AG20443 (cell line): ENCODE measurements at regions not wholly inside any gene's neighbourhood (a gene's known extent, or its start where the extent isn't known, plus 50 kb on each side); places are given as distances from the start of the nearest gene placed in this dataset.

Experiments used
- DNase-seq: peaks from one replicate; pipeline ENCODE4 v3.0.0; 2012; ENCODE audit warnings: low spot score, mixed read lengths

DNA sequence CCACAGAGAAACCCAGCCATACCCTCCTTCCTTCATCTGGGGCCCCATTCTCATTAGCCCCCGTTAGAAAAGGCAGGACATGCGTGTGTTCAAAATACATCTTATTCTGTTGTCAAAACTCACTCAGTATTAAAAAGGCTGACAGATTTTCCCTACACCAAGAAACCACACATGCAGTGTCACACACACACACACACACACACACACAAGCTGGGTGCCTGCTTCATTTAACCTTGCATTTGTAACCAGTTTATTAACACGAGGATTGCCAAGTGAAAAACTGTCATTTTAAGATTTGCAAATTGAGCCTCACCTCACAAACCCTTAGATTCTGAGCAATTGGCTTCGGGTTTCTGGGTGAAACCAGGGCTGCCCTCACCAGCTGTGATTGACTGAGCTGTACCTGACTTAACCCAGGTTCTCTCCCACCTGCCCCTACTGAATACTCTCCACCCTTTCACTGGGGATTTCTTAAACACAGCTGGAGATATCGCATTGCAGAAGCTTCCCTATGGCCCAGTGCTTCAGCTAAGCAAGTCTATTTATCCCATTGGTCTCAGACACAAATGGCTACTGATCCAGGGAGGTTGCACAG, 172.7 kb upstream of the ZNF507 start:
- no peak for DNase-seq

DNA sequence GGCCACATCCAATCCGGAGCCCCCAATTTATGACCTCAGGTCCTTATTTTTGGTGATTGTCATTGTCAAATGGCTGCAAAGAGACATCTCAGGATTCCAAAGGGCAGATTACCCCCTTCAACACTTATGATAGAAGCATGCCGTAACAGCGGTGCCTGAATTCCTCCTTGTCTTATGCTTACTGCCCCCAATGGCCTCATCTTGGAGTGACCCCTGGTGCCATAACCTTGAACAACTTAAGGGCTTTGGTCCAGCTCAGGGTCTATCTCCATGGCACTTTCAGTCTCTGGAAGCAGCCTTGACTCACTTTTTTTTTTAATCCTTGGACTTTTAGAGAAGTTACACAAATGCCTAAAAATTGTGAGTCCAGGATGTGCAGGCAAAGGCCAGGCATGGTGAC, 171.6 kb upstream of the ZNF507 start:
- no peak for DNase-seq

DNA sequence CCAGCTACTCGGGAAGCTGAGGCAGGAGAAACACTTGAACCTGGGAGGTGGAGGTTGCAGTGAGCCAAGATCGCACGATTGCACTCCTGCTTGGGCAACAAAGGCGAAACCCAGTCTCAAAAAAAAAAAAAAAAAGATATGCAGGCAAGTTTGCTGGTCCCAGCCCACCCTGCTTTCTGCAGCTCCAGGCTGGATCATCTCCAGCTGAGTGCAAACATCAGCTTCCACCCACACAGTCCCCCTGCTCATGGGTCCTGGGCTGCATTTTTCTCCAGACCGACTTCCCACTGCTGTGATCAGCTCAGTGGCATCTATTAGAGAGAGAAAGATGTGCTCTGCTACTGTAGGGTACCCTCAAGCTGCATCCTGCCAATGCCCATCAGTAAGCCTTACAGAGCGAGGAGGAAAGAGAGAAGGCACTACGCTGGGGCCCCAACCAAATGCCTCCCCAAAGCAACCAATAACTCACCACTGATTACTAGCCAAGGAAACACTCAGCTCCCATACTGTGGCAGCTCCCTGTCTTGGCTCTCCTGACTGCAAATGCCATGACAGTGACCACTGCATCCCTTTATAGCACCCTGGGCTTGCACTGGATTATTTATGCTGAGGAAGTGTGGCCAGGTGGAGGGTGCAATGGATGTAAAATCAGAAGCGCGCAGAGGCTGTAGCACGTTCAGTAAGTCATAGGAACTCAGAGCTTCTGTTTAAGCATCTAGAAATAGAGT, 170.9 kb upstream of the ZNF507 start:
- peak; percentile 1 for DNase-seq

DNA sequence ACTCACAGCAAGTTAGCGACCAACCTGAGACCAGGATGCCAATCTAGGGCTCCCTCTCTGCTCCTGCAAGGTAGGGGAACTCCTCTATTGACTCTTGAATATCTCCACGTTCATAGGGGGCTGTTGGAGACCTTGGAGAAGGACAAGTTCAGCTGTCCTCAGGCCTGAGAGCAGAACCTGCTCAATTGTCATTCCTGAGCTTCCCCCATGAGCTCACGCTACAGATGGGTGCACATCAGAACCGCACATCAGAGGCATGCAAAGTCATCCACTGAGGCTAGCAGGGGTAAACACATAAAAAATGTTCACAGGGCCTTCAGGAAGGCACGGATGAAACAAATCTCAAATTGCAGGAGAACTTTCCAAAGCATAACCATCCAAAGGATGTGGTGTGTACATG, 168.8 kb upstream of the ZNF507 start:
- DNase-seq, result no peak

DNA sequence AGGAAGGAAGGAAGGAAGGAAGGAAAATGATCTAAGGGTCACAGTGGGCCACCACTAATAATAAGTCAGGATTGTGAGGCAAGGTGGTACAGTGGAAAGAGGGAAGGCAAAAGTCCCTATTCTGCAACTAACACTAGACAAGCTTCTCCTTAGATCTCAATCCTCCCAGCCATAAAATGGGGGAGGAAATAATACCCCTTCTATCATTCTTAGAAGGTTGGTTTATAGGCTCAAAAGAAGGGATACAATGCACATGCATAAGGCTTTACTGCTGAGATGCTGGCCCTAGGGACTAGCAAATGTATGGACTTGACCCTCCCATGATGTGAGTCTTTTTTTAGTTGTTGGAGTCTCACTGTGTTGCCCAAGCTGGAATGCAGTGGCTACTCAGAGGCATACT, 167.7 kb upstream of the ZNF507 start:
- no peak for DNase-seq

DNA sequence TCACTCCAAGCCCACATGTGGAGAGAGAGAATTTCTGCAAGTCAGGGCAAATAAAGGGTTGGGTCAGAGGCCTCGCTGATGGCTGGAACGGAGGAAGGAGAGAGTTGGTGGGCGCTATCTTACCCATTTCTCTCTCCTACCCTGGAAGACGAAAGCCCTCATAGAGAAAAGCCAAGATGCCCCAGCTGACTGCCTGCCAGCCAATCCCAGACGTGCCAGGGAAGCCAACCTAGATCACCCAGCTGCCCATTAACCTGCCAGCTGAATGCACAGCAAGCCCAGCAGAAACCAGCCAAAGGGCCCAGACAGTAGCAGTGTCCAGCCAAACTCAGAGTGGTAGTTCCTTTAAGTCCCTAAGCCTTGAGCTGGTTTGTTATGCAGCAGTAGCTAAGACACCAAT, 167.0 kb upstream of the ZNF507 start:
- no peak for DNase-seq

DNA sequence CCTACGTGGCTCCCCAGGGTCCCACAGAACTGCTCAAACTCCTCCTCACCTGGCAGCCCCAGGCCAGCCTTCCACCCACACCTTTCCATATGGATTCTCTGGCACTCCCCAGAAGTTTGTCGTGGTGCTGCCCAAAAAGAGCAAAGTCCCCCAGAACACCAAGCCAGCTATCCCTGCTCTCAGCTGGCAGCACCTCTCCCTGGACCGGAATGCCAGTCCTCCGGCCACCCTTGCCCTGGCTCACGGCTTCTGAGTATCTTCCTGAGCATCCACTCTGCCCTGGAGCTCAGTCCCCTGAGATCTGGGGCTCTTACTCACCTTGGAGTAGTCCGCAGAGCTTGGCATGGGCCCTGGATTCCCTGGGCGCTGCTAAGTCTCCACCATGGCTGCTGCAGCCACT, 166.5 kb upstream of the ZNF507 start:
- DNase-seq, result no peak

DNA sequence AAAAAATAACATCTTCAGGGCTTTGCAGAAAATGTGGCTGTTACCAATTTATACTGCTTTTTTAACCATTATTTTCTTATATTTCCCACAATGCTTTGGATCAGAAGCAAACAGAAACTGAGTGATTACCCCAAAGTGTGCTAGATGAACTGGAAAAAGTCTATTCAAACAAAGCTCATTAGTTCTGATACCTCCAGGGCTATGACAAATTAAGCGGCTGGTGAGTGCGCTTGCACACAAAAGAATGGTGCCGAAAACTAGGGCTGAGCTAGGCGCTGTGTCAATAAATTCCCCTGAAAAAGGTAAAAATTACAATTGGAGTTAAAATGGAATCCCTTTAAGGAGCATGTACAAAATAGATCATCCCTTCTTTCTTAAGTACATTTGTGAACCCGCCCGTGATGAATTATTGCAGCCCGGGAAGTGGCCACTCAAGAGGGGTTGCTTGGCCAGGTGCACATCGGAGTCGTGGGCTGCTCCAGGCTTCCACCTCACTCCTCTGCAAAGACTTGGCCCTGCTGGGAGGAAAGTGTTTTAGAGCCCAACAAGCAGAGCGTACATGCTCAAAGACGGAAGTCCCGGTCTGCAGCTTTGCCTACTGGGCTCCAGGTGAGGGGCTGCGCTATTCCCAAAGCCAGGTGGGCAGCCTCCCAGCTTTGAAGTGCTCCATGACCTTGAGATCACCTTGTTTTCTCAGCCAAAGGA, 164.0 kb upstream of the ZNF507 start:
- no peak for DNase-seq

GRCh38 chr19:32186542-32187330, 158.7 kb upstream of the ZNF507 start:
- no peak for DNase-seq

DNA sequence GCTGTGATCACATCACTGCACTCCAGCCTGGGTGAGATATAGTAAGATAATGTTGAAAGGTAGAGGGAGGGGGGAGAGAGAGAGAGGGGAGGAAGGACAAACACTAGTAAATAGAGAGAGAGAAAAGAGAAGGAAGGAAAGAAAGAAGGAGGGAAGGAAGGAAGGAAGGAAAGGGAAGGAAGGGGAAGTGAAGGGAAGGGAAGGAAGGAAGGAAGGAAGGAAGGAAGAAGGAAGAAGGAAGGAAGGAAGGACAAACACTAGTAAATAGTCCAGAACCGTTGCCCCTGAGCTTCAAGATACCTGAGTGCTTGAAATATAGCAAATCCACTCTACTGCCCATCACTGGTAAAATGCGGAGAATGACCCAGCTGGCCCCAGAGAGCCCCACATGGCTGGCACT, 156.5 kb upstream of the ZNF507 start:
- DNase-seq, result no peak

DNA sequence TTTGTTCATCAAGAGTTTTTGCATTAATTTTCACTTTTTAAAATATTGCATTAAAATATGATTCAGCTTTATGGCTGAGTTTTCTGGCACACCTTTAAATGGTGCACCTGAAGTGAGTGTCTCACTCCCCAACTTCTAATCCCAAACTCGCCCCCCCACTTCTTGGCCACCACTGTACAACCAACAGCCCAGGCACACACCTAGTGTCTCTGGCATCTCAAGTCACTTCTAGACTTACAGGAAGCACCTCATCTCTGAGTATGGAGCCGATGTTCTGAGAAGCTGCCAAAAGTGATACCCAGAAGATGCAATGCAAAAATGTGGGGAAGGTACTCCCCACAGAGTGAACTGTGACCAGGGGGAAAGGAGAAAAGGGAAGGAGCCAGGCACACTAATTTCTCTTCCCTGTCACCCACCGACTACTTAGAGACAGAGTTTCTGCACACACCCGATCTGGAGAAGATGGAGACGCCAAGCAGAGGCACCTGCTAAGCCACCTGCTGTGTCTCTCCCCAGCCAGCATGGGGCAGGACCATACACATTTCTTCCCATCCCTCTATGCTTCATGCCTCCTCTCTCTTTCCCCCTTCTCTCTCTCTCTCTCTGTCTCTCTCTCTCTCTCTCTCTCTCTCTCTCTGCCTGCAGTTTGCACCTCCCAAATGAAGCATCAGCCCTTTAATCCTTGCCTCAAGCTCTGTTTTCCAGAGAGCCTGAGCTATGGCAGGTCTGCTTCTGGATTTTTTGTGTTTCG, 155.3 kb upstream of the ZNF507 start:
- no peak for DNase-seq

DNA sequence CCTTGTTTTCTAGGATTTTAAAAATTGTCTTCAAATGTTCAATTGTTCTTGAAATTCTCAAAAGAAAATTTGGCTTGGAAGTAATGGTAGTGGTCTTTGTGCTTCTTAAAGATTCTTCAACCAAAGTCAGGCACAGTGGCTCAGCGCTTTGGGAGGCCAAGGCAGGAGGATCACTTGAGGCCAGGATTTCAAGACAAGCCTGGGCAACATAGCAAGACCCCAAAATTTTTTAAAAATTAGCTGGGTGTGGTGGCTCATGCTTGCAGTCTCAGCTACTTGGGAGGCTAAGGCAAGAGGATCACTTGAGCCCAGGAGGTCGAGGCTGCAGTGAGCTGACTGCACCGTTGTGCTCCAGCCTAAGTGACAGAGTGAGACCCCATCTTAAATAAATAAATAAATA, 153.5 kb upstream of the ZNF507 start:
- DNase-seq, result no peak

DNA sequence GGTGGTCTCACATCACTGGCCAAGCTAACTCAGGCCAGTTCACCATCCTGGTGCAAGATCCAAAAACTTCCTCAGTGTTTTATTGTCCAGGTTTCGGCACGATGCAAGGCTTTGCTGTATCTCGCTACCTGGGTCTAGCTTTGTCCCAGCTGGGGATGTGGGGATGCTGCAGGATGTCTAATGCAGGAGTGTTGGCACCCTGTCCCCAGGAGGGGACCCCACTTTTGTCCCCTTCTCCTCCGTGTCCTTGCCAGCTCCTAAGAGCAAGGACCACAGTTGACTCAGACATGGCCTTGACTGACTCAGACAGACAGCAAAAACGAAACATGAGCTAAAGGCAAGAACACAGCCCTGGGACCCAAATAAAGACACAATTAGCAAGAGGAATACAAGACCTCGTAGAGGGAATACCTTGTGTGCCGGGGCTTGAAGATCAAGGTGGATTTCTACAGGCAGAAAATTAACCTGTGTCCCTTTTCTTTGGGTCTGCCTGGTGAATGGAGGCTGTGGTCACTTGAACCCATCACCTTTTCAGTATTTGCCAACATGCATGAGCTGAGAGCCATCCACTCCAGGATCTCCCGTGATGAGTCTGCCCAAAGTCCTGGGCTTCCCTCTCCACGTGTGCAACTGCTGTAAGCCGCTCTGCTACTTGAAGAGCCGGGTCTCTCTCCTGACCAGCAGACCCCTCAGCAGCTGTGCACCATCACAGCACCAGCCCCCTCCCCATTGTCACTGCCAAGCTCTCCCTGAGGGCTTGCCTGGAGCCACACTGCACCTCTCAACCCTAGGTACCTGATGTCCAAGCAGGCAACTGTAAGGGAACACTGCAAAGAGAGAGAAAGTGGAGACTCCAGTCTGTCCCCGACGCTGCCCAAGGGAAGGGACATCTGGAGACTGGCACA, 149.5 kb upstream of the ZNF507 start:
- DNase-seq, result no peak

- DNase-seq, result no peak
Observed at GRCh38 chr19:32196690-32197420, 148.6 kb upstream of the ZNF507 start.

DNA sequence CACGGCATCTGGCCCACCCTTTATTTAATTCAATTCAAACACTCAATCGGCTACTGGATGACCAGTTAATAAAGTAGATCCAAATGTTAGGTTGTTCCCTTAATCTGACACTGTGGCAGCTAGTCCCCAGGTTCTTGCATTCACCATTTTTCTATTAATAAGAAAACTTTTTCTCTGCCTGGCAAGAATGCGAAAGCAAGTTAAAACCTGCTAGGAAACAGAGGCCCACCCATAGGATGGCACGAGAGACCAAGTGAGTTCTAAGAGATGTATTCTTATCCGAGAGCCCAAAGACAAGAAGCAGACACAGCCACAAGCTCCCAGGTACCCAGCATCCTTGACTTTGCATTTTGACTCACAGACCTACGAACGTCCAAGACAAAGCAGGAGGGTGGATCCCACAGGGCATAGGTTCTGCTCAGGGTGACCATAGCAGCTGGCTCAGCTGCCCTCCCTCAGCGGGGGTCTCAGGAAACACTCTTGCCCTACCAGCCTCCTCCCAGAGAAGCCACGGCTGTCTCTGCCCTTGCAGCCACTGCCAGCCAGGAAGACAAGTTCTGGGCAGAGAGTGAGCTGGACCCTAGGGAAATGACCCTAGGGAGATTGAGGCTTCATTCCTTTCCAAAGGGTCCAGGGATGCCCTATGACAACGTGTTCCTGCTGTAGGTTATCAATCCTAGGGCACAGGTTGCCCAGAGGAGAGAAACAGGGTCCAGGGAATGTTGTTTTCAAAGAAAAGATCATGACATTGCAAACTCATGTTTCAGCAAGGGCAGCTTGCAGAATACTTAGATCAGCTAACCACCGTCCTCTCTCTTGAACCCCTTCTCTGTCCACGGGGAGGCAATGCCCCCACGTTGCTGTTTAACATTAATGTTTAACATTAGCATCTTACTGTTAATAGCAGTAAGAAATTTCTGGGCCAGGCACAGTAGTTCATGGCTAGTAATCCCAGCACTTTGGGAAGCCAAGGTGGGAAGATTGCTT, 147.2 kb upstream of the ZNF507 start:
- no peak for DNase-seq

GRCh38 chr19:32199501-32200040, 145.8 kb upstream of the ZNF507 start:
- DNase-seq, result no peak

- DNase-seq, result no peak
Observed at GRCh38 chr19:32200312-32201038, 144.9 kb upstream of the ZNF507 start.

DNA sequence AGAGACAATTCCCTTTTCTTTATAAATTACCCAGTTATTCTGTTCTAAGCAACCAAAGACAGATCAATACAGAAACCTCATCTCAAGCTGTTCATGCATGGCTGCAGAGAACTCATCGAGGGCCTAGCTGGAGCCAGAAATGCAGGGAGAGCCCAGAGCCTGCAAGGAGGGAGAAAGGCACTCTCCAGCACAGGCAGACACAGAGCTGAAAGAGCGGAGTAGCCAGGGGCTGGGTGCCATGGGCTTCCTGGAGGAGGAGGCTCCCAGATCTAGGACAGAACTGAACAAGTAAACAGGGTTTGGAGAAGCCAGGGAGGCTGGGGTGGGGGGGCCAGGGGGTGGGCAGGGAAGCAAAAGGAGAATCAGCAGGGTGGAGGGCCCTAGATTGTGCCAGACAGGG, 144.2 kb upstream of the ZNF507 start:
- no peak for DNase-seq
